GM21529 (cell line): ENCODE measurements at regions not wholly inside any gene's neighbourhood (a gene's known extent, or its start where the extent isn't known, plus 50 kb on each side); places are given as distances from the start of the nearest gene placed in this dataset.

Source experiments
- ATAC-seq: cut with Tn5 transposase; IDR thresholded peaks from one replicate; pipeline ENCODE4 v1.9.1; 2021; ENCODE audit not compliant: unreplicated experiment

DNA sequence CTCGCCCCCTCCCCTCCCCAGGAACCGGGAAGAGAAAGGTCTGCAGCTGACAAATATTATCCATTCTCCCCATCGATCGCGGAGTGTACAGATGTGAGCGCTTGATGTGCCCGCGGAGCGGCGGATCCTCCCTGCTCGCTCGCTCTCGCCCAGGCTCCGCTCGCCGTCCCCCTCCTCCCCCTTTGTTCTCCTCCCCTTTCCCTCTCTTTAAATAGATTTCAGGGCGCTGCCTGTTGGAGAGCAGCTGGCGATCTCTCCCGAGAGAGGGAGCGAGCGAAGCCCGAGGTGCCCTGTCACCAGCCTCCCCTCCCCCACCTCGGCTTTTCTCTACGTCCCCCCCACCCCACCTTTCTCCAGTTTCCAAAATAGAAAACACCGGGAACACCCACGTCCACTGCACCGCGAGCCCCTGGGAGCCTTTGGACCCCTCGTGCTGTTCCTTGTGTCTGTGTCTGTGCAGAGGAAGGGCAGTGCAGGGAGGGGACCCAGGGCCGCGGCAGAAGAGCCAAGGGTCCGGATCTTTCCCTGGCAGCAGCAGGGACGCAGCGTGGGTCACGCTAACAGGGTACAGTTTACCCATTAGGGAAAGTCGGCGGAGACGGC, 56.6 kb upstream of the BCOR start:
- ATAC-seq = no peak

DNA sequence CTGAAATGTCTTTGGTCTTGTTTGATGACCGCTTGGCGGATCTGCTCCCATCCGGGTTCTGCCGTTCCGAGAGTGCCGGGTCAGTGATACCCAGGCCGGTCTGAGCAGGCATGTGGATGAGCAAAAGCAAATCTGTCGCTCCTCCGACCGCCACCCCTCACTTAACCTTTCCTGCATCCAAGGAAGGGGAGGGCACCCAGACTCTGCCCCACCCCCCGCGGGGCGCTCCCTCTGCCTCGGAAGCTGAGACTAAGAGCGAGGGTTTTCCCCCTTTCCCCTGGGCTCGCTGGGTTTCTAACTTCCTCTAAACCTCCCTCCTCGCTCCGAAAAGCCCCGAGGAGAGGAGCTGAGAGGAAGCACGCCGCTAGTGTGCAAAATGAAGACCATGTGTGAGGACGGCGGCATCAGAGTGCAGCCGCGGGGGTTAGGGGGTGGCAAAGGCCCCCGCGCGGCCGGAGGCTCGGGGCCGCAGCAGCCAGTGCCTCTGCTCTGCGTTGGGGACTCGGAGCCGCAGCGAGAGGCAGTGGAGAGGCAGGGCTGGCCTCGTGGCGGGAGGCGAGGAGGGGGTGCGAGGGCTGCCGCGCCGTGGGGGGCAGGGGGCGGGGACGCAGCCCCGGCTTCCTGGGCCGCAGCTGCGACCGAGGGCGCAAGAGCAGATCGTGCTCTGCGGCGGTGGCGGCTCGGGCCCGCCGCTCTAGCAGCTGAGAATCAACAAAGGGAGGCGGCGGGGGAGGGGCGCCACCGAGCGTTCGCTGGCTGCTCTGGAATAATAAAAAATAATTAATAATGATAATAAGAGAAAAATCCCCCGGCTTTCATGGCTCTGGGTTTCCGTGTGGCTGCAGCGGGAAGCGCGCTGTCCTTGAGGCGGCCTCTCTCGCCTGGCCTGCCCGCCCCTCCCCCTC, 55.8 kb upstream of the BCOR start:
- peak; percentile 69 for ATAC-seq

DNA sequence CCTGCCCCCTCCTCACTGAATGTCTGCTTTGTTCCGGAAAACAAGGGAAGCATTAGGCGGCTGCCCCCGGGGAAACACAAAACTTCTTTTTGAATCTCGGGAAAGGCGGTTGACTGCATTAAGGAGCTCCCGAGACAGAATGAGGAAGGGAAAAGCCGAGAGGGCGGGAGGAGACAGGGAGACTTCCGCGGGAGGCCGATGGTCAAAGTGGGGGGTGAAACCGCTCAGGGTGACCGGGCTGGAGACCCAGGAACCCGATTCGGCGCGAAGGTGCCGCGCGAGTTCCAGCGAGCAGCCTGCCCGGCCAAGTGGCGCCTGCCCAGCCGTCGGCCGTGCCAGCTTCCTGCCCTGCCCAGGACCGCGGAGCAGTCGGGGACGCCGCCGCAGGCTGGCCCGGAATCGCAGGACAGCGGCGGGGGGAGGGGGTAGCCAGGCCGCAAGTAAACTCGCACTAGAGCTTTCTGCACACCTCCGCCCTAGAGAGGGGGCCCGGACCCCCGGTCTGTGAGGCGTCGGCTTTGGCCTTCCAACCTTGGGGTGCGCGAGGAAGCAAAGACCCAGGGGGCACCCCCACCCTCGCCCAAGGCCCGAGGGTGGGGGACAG, 55.1 kb upstream of the BCOR start:
- ATAC-seq = no peak

DNA sequence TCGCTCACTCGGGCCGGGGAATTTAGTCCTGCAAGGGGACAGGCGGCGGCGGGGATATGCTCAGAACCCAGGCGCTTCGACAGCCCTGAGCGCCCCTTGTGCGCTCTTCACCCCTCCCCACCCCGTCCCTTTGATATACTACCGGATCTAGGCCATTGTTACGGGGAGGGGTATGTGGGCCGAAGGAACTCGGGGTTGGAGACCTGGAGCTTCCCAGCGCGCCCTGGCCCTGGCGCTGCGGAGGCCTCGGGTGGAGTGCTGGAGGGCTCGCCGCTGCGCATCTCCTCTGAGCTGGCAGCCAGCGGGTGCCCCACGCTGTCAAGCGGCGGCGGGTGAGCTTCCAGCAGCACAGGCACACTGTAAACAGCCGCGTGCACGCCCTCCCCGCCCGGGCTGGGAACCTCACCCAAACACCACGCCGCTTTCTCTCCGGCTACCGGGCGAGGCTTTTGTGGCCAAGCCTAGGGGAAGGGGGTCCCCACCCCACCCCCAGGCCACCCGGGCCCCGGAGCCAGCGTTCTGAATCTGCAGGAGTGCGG, 54.5 kb upstream of the BCOR start:
- no peak for ATAC-seq

DNA sequence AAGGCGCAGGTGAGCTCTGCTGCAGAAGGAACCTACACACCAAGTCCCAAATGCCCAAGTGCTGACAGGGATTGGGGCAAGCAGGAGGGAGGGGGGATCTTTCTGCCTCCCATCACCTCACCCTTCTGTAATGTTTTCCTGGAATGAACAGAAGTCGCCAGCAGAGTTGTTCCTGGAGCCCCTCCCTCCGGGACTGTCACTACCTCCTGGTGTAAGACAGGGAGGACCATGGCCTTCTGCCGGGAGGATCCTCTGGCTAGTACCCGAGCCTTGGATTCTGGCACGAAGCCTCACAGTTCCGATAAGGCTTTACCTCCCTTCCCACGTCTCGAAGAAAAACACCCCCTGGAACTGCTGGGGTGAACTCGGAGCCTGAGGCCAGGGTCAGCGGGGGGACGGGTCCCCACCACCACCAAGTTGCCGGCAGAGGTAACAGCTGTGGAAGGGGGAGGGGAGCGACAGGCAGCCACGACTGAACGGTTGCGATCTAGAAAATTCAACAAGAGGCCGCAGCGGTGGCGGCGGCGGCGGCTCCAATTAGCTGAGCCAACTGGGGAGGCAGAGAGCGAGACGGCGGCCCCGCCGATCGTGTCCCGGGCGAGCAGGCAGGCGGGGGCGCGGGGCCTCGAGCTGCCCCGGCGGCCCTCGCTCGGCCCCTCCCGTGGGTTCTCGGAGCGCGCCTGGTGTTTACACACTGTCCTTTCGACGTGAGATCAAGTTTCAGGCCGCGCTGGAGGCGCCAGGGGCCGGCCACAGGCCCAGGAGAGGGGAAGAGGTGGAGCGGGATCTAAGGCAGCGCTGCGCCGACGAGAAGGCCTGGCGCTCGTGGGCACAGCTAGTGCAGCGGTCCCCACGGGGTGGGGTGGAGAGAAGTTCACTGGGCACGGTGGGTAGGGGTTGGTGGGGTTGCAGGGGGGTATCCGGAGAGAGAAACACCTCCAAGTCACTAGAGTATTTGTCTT, 53.7 kb upstream of the BCOR start:
- ATAC-seq = no peak

DNA sequence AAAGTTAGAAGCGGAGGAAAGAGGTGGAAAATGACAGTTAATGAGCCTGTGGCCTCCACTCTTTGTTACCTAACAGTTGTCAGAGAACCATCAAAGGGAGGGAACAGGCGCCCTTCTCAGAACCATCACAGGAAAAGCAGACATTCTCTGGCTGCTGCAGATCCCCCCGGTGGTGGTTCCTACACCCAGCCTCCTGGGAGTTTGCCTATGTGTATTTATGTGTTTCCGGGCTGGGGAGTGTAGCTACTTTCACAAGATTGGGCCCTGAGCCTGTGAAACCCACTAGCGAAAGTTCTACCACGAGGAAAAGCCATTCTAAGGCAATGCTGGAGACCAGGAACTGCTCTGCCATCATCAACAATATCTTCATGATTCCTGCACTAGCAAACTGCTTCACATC, 52.7 kb upstream of the BCOR start:
- no peak for ATAC-seq

DNA sequence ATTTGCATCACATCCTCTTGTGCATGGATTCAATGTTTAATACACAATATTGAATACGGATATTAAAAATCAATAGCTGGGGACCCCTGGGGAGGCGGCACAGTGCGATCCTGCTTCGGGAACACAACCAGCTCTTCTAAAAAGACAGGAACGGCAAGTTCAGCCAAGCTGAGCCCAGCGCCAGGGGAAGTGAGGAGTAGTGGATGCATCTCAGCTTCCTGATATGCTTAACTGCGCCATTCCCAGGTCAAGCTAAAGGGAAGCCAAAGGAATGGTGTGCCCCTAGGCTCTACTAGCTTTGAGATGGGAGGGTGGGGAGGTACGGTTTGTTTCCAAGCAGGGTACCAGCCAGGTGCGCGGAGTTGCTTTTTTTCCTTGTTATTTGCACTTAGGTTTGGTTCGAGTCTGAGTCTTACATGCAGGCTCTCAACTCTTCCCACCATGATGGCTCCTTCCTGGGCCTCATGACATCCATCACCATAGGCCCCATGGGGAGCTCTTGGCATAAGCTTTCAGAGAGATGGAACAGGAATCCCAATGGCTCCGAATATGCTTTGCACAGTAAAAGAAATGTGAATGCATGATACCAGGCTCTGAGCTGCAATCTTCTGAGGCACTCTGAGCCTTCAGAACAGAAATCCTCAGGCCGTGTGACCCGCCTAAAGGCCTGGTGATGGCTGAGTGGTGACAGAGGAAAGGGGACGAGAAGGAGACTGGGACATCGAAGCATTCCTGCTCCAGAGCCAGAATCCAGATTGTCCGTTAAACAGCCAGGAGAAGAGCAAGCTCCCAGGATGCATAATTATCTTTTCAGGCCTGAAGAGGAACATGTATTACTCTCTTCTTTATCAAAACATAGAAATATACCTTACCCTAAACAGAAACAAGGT, 51.8 kb upstream of the BCOR start:
- ATAC-seq = no peak

DNA sequence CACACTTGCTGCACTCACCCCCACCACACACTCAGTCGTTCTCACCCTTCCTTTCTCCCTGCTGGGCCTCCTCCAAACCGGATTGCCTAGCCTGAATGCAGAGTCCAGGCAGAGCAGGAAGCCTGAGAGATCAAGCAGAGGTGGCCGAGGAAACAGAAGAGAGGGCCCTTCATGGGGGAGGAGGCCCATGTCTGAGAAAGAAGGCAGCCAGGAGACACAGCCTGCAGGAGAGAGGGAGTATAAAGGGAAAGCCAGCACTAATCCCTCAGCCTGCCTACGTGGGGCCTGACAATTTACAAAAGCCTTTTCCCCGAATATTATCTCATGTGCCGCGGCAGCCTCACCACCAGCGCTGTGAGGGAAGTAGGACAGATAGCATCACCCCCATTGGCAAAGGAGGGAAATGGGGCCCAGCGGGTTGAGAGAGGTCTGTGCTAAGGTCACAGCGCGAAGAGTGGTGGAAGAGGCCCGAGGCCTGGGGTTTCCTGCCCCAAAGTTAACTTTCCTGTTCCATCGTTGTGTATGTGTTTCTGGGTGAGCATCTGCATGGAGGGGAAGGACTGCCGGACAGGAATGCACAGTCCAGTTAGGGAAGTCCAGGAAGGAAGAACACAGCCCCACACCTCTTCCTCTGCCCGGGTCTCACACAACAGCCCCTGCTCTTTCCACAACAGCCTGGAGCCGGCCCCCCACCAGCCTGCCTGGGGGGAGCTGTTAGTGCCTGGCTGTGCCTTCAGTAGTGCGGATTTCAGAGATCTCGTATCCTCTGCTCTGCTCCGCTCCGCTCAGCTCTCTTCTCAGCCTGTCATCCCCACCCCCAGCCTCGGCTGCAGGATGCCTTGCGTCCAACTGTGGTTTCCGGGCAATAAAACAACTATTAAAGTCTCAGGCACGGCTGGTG, 50.9 kb upstream of the BCOR start:
- ATAC-seq = no peak

DNA sequence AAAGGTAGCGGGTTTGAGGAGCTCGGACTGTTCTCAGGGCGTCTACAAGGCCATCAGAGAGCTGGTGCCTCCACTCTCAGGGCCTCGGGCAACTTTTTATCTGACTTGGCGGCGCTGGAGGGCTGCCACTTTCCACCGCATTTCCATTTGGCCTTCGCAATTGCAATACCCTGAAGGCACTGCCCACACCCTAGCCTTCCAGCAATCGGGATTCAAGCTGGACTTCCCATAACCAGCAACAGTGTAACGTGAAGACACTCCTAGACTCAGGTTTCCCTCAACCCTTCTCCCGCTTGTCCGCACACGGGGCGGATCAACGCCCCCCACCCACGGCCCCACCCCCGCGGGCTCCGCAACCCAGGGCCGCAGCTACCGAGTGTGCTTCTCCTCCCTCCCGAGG, 50.2 kb upstream of the BCOR start:
- ATAC-seq = no peak
